Right lobe of liver (tissue), 6 donors: ENCODE measurements at regions not wholly inside any gene's neighbourhood (a gene's known extent, or its start where the extent isn't known, plus 50 kb on each side); places are given as distances from the start of the nearest gene placed in this dataset.
A peak's percentile ranks its signal among the peaks of the same experiment; 100 is the strongest.

Source experiments
- ATAC-seq, 4 donors: fragments of 200-7000 bp; cut with Tn5 transposase; one replicate each; pipeline ENCODE4 v1.9.1; 2020; ENCODE audit warnings: mild to moderate bottlenecking in 4 of 4, moderate library complexity in 4 of 4
- DNase-seq, 3 donors: peaks; one replicate each; pipeline ENCODE4 v3.0.0-alpha.2; 2020
- H3K27ac ChIP-seq, 3 donors: fragments of 200-600 bp; one replicate each; pipeline ENCODE4 v1.8.0; 2022
- H3K27me3 ChIP-seq, 2 donors: fragments of 200-600 bp; one replicate each; pipeline ENCODE4 v1.8.0; 2022
- H3K36me3 ChIP-seq, 4 donors: fragments of 200-600 bp; sonication (generic) in 1 of 4; one replicate each; pipeline versions ENCODE4 v1.5.1 to v1.8.0; 2017 to 2022; ENCODE audit warnings: control low read depth in 1 of 4
- H3K4me1 ChIP-seq, 4 donors: fragments of 200-600 bp; sonication (generic) in 1 of 4; one replicate each; pipeline versions ENCODE4 v1.5.1 to v1.8.0; 2017 to 2022; ENCODE audit warnings: control low read depth in 1 of 4
- H3K4me3 ChIP-seq, 3 donors: fragments of 200-600 bp; one replicate each; pipeline ENCODE4 v1.8.0; 2022
- H3K9me3 ChIP-seq, 4 donors: fragments of 200-600 bp; sonication (generic) in 1 of 4; one replicate each; pipeline versions ENCODE4 v1.5.1 to v1.8.0; 2017 to 2022; ENCODE audit warnings: control low read depth in 1 of 4
- POLR2A ChIP-seq: fragments of 450-650 bp; IDR thresholded peaks from one replicate; pipeline ENCODE4 v1.6.1; 2017; ENCODE audit warnings: antibody characterized with exemption, mild to moderate bottlenecking
- WGBS: methylation state at CpG from one replicate; pipeline ENCODE4 v1.1.6; 2018; ENCODE audit warnings: low coverage, low lambda C conversion rate; ENCODE audit not compliant: insufficient coverage; ENCODE audit errors: missing lambda C conversion rate; 5-methylcytosine and 5-hydroxymethylcytosine counted together
- intact Hi-C, 2 donors: fragments of 100-400 bp; cut with DNase I; formaldehyde crosslinking; loops; one replicate each; pipeline versions ENCODE4 v1.11.2 to v1.14.1; 2022
- TF ChIP-seq, protein P1 (sequence below), 4 donors: fragments of 200-600 bp in 3 of 4; fragments of 450-650 bp in 1 of 4; IDR thresholded peaks; one replicate each; pipeline versions ENCODE4 v1.5.1 to v1.8.0; 2016 to 2022; ENCODE audit warnings: antibody characterized with exemption in 4 of 4, mild to moderate bottlenecking in 2 of 4
- donor health status: DM: no; HTN: yes; CAD: no.
- donor health status: DM: no; HTN: no; CAD: no.
- donor health status: DM: no; HTN: no; CAD: no.
- donor health status: DM: no; HTN: yes; CAD: no.
- donor health status: DM: no; HTN: yes; CAD: no.

DNA sequence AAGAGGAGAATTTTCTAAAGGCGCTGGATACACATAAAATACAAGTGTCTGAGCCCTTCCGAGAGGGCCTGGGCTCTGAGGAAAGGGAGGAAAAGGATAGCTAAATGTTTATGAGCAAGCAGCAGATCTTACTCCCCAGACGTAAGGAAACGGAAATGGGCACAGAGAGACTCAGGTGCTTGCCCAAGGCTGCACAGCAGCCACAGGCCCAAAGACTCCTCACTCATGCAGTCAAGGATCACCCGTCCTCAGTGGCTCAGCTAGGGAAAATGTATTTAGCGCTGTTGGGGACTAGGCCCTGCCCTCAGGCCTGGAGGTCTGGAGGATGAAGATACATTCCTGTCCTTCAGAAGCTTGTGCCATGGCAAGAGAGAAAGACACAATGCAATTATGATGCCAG is 107.2 kb upstream of the SYT13 start:
- WGBS, result 71% methylated on average over 6 of the region's 6 CpGs
- no peaks in the 10 kb centered on the region for H3K9me3 ChIP-seq
- ATAC-seq, result no peak
- TF ChIP-seq, protein P1, sequence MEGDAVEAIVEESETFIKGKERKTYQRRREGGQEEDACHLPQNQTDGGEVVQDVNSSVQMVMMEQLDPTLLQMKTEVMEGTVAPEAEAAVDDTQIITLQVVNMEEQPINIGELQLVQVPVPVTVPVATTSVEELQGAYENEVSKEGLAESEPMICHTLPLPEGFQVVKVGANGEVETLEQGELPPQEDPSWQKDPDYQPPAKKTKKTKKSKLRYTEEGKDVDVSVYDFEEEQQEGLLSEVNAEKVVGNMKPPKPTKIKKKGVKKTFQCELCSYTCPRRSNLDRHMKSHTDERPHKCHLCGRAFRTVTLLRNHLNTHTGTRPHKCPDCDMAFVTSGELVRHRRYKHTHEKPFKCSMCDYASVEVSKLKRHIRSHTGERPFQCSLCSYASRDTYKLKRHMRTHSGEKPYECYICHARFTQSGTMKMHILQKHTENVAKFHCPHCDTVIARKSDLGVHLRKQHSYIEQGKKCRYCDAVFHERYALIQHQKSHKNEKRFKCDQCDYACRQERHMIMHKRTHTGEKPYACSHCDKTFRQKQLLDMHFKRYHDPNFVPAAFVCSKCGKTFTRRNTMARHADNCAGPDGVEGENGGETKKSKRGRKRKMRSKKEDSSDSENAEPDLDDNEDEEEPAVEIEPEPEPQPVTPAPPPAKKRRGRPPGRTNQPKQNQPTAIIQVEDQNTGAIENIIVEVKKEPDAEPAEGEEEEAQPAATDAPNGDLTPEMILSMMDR (IDR thresholded peaks at IDR 0.05), result no peak
- TF ChIP-seq POLR2A, result no peak
- no peak overlapping the region for H3K4me3 ChIP-seq
- intact Hi-C loops, result no loop called here
- no peak for DNase-seq
- H3K36me3 ChIP-seq, result no peaks in the 10 kb centered on the region
- no peaks in the 10 kb centered on the region for H3K27me3 ChIP-seq
- H3K27ac ChIP-seq, result peak overlapping the region in 2 of 3 donors; percentile 85 to 92
- peaks cover 0 to 66% (median 30%) of the 10 kb centered on the region in 4 donors for H3K4me1 ChIP-seq

DNA sequence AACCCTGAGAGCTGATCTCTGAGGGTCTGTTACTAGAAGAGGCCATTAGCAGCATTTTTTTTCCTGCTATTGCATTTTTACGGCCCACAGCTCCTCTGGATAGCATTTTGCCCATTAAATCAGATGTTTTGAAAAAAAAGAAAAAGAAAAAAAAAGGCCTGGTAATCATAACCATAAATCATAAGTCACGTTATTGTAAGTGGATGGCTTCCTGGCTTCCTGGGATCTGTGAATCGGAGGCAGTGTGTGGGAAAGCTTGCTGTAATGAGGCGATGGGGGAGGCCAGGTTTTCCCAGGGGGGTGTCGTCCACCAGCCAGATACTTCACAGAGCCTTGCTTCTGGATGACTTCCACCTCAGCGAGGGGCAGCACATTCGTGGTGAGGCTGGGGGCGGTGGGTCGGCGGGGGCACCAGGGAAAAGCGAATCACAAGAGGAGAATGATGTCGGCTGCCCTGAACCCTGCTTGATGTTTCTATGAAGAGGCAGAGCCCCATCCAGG is 106.5 kb upstream of the SYT13 start:
- intact Hi-C loops, result no loop called here
- WGBS, result 91% methylated on average over 12 of the region's 12 CpGs
- DNase-seq (no peak), ATAC-seq (no peak)
- TF ChIP-seq POLR2A, result no peak
- TF ChIP-seq, protein P1 (IDR thresholded peaks at IDR 0.05), result no peak
- no peaks in the 10 kb centered on the region for H3K36me3 ChIP-seq
- no peaks in the 10 kb centered on the region for H3K9me3 ChIP-seq
- H3K4me1 ChIP-seq, result peaks cover 0 to 69% (median 31%) of the 10 kb centered on the region in 4 donors
- H3K4me3 ChIP-seq, result no peak overlapping the region
- peak overlapping the region in 2 of 3 donors; percentile 80 to 92 for H3K27ac ChIP-seq
- H3K27me3 ChIP-seq, result no peaks in the 10 kb centered on the region

DNA sequence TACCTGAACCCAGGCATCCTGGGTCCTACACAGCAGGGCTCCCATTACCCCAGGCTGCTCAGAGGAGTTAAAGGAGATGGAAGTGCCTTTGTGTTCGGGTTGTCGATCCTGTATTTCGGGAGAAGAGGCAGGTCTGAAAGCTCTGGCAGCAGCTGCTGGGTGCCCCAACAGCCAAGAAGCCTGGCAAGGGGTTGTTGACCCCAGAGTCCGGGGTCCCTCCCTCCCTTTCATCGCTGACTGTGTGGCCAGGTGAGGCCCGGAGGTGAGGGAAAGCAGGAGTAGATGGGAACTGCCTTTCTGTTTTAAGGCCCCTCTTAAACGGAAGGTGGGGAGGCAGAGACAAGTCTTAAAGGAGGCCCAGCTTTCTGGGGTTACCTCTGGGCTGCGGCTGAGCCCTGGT is 106.0 kb upstream of the SYT13 start:
- intact Hi-C loops, result no loop called here
- 58% methylated on average over 5 of the region's 8 CpGs for WGBS
- H3K4me1 ChIP-seq, result peaks cover 0 to 69% (median 31%) of the 10 kb centered on the region in 4 donors
- DNase-seq, result no peak
- peak overlapping the region in 2 of 3 donors; percentile 80 to 92 for H3K27ac ChIP-seq
- H3K36me3 ChIP-seq, result no peaks in the 10 kb centered on the region
- H3K9me3 ChIP-seq, result no peaks in the 10 kb centered on the region
- no peak for TF ChIP-seq POLR2A
- TF ChIP-seq, protein P1 (IDR thresholded peaks at IDR 0.05), result no peak
- ATAC-seq, result no peak
- no peak overlapping the region for H3K4me3 ChIP-seq
- H3K27me3 ChIP-seq, result no peaks in the 10 kb centered on the region

DNA sequence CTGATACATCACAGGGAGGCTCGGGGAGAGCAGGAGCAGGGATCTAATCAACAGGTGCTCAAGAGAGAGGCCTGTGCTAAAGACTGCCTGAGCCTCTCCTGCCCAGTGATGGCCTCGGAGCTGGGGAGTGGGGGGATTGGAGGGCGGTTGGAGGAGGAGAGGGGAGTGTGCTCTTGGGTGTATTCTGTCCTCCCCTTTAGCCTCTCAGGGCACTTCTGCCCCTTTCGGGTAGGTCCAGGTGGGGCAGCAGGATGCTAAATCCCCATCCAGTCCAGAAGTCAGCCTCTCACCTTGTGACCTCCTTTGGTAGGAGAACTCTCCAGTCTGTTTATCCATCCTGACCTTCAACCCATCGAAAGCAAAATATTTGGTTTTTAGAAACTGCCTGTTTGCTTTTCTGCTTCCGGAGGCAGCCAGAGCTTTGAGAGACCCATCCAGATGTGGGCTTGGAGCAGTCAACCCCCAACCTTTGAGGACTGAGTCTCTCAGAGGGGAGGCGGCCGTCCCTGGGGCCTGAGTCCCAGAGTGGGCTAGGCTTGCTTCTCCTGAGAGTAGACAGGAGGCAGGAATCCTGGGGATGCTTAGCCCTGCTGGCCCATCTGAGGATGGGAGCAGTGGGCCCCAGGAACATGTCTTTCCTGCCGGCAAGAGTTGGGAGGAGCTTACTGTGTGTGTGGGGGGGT is 105.2 kb upstream of the SYT13 start:
- TF ChIP-seq, protein P1 (IDR thresholded peaks at IDR 0.05), result no peak
- no peak for TF ChIP-seq POLR2A
- WGBS, result 23% methylated on average over 4 of the region's 9 CpGs
- peak in 2 of 3 donors; percentile 63 to 74 for DNase-seq
- Histone ChIP-seq H3K27ac (peak overlapping the region; percentile 71 to 92 (median 80)), H3K36me3 (no peaks in the 10 kb centered on the region), H3K4me1 (peaks cover 0 to 69% (median 31%) of the 10 kb centered on the region in 4 donors), H3K4me3 (no peak overlapping the region), H3K27me3 (no peaks in the 10 kb centered on the region), H3K9me3 (no peaks in the 10 kb centered on the region)
- peak; percentile 62 to 73 (median 70) for ATAC-seq
- intact Hi-C loops, result no loop called here
